Type B pancreatic cell (in vitro differentiated cells): ENCODE measurements at regions not wholly inside any gene's neighbourhood (a gene's known extent, or its start where the extent isn't known, plus 50 kb on each side); places are given as distances from the start of the nearest gene placed in this dataset.

Source experiments
- DNase-seq: peaks from one replicate; pipeline ENCODE4 v3.0.0; 2021; ENCODE audit warnings: mixed read lengths; ENCODE audit not compliant: unreplicated experiment; ENCODE audit errors: extremely low spot score
- H3K27ac Mint-ChIP-seq: 2 replicates; pipeline ENCODE4 v1.8.0; 2021; ENCODE audit warnings: mild to moderate bottlenecking, mixed read lengths
- H3K27me3 Mint-ChIP-seq: 2 replicates; pipeline ENCODE4 v1.8.0; 2021; ENCODE audit warnings: mixed read lengths
- H3K36me3 Mint-ChIP-seq: 2 replicates; pipeline ENCODE4 v1.8.0; 2021; ENCODE audit warnings: mixed read lengths
- H3K4me1 Mint-ChIP-seq: one replicate; pipeline ENCODE4 v1.8.0; 2021; ENCODE audit warnings: mixed read lengths; ENCODE audit not compliant: unreplicated experiment
- H3K4me3 Mint-ChIP-seq: 2 replicates; pipeline ENCODE4 v1.8.0; 2021; ENCODE audit warnings: mild to moderate bottlenecking, mixed read lengths
- H3K9me3 Mint-ChIP-seq: 2 replicates; pipeline ENCODE4 v1.8.0; 2021; ENCODE audit warnings: mixed read lengths
- CTCF ChIP-seq: fragments of 200-600 bp; sonication (generic); conservative IDR thresholded peaks from 2 replicates; pipeline ENCODE4 v1.5.0; 2021; ENCODE audit warnings: antibody characterized with exemption, mild to moderate bottlenecking

DNA sequence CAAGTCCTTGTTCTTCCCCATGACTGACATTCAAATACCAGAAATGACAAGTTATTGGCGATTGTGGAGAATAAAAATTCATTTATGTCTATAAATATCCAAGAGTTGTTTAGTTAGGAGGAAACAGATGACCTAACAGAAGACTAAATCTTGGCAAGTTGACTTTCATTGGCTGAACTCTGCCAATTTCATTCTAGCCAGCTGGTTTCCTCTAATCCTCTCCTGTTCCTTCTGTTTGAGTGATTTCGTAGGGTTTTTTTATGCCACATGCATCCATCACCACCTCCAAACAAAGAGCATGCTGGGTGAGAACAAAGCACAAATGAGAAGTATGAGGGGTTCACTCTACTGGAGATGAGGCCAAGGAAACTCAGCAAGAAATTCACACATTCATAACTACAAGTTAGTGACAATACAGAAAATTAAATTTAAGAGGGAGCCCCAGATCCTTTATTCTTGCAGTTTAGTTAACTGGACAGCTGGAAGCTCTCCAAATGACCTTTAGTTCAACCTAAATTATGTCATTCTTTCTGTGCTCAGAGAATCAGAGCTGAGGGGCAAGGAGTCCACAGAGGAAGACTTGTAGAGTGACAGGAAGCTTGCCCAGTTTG is 932.0 kb downstream of the TLE4 start:
- TF ChIP-seq CTCF: no peak
- H3K4me1 Mint-ChIP-seq: peaks cover 30% of the 10 kb centered on the region
- H3K4me3 Mint-ChIP-seq: no peak overlapping the region
- H3K9me3 Mint-ChIP-seq: no peaks in the 10 kb centered on the region
- DNase-seq: no peak
- no peaks in the 10 kb centered on the region for H3K36me3 Mint-ChIP-seq
- no peaks in the 10 kb centered on the region for H3K27me3 Mint-ChIP-seq
- no peak overlapping the region for H3K27ac Mint-ChIP-seq

- no peaks in the 10 kb centered on the region for H3K27me3 Mint-ChIP-seq
These were observed 930.5 kb downstream of the TLE4 start for GRCh38 chr9:80502306-80502705.

DNA sequence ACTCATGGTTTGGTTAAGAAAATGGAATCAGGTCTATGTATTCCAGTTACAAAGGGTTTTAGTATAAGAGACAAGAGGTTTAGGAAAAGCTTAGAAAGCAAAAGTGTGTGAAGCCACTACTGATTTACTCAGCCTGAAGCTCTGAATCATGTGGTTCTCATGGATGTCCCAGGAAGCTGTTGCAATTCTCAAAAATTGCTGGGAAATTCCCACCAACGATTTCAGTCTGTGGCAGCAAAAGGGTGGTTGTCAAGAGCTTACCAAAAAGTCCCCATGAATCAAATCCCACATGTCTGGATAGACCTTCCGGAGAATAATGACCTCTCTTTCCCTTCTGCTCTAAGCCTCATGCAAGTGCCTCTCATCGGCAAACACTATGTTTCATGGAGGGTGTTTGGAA is 929.9 kb downstream of the TLE4 start:
- Mint-ChIP-seq H3K36me3 (no peaks in the 10 kb centered on the region), H3K27me3 (no peaks in the 10 kb centered on the region), H3K4me3 (no peak overlapping the region), H3K4me1 (peaks cover 43% of the 10 kb centered on the region), H3K27ac (no peak overlapping the region), H3K9me3 (no peaks in the 10 kb centered on the region)
- TF ChIP-seq CTCF: no peak
- DNase-seq: no peak

More at GRCh38 chr9:80502306-80502705, 930.5 kb downstream of the TLE4 start:
- no peak overlapping the region for H3K27ac Mint-ChIP-seq
- H3K4me1 Mint-ChIP-seq: peaks cover 38% of the 10 kb centered on the region
- H3K36me3 Mint-ChIP-seq: no peaks in the 10 kb centered on the region
- no peak for TF ChIP-seq CTCF
- no peak for DNase-seq
- no peaks in the 10 kb centered on the region for H3K9me3 Mint-ChIP-seq
- no peak overlapping the region for H3K4me3 Mint-ChIP-seq

DNA sequence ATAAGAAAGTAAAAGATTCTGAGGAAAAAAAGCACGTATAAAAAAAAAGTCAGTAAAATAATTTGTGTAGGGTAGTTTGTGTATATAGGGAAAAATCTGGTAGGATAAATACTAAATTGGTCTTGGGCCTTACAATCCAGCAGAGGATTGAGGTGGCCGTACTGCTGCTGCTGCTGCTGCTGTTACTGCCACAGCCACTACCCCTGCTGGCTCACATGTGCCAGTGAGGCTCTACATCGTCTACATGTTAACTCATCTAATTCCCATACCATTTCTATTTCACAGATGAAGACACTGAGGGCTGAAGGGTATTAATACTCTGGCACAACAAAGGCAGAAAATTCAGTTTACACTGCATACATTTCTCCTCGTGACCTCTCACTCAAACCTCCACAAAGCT is 928.5 kb downstream of the TLE4 start:
- no peak overlapping the region for H3K27ac Mint-ChIP-seq
- TF ChIP-seq CTCF: peak; percentile 48
- H3K36me3 Mint-ChIP-seq: no peaks in the 10 kb centered on the region
- no peak overlapping the region for H3K4me3 Mint-ChIP-seq
- no peaks in the 10 kb centered on the region for H3K9me3 Mint-ChIP-seq
- no peak for DNase-seq
- H3K4me1 Mint-ChIP-seq: peaks cover 48% of the 10 kb centered on the region
- no peaks in the 10 kb centered on the region for H3K27me3 Mint-ChIP-seq

DNA sequence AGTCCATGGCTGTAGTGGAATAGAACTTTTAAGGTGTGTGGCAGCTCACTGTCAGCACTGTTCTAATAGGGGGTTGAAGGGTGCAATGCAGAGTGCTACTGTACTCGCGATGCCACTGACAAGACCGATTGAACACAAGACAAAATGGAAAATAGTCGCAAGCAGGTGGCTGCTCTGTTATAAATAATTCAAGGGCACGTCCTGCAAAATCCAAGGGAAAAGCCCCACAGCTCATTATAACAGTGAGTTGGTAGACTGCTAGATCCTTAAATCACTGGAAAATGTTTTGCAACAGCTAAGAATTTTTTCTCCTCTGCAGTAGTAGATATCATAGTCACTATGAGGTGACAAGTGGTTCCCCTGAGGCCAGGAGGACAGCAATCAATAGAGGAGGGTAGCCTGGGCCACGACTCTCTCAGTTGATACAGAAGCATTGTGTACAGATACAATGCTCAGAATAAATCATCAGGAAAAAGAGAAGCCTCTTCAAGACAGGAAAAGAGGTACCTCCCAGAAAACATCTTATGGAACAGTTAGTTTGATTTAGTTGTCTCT is 926.3 kb downstream of the TLE4 start:
- peaks cover 33% of the 10 kb centered on the region for H3K4me1 Mint-ChIP-seq
- no peaks in the 10 kb centered on the region for H3K36me3 Mint-ChIP-seq
- no peak for TF ChIP-seq CTCF
- H3K4me3 Mint-ChIP-seq: no peak overlapping the region
- no peak overlapping the region for H3K27ac Mint-ChIP-seq
- no peak for DNase-seq
- H3K9me3 Mint-ChIP-seq: no peaks in the 10 kb centered on the region
- H3K27me3 Mint-ChIP-seq: no peaks in the 10 kb centered on the region
